Mononuclear cell (primary cell): ENCODE measurements at regions not wholly inside any gene's neighbourhood (a gene's known extent, or its start where the extent isn't known, plus 50 kb on each side); places are given as distances from the start of the nearest gene placed in this dataset.
"Not testable (repeated sequence)": the region's sequence is repeated elsewhere in the genome, so short reads cannot be mapped to it uniquely, and the experiment has no call there.

Experiments
- H3K27me3 ChIP-seq: 2 replicates; pipeline ENCODE4 v1.6.0; 2011; ENCODE audit warnings: low read length, control low read depth; ENCODE audit not compliant: insufficient read depth
- H3K4me1 ChIP-seq: 2 replicates; pipeline ENCODE4 v1.5.1; 2011; ENCODE audit warnings: mild to moderate bottlenecking, low read length, control low read depth; ENCODE audit not compliant: insufficient read depth
- H3K4me3 ChIP-seq: 2 replicates; pipeline ENCODE4 v1.5.1; 2011; ENCODE audit warnings: mild to moderate bottlenecking, low read length, moderate library complexity
- H3K9me3 ChIP-seq: 2 replicates; pipeline ENCODE4 v1.5.1; 2011; ENCODE audit warnings: low read depth, mild to moderate bottlenecking, control low read depth, low read length

- H3K4me1 ChIP-seq, result no peaks in the 10 kb centered on the region
- H3K27me3 ChIP-seq, result no peaks in the 10 kb centered on the region
- no peak overlapping the region for H3K4me3 ChIP-seq
- no peaks in the 10 kb centered on the region for H3K9me3 ChIP-seq
These were observed 311.8 kb upstream of the RGS6 start for GRCh38 chr14:71620401-71620800.

DNA sequence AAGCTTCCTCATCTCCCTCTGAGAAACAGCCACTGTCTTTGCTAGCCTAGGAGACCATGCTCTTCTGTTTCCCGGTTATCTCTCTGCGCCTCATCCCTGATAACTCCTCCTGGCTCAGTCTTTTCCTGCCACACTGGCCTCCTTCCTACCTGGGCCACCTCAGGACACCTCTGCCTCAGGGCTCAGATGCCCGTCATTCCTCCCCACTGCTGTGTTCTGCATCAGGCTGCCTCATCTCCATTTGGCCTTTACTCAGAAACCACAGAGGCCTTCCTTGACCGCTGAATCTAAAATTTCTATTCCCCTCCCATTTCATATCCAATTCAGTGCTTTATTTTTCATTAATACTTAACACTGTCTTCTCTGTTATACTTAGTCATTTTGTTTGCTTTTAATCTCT lies 311.0 kb upstream of the RGS6 start:
- Histone ChIP-seq H3K4me3 (no peak overlapping the region), H3K27me3 (no peaks in the 10 kb centered on the region), H3K9me3 (no peaks in the 10 kb centered on the region), H3K4me1 (no peaks in the 10 kb centered on the region)

- H3K4me1 ChIP-seq, result no peaks in the 10 kb centered on the region
- no peak overlapping the region for H3K4me3 ChIP-seq
- H3K9me3 ChIP-seq, result no peaks in the 10 kb centered on the region
- no peaks in the 10 kb centered on the region for H3K27me3 ChIP-seq
These were observed 310.1 kb upstream of the RGS6 start for GRCh38 chr14:71621980-71622605.

DNA sequence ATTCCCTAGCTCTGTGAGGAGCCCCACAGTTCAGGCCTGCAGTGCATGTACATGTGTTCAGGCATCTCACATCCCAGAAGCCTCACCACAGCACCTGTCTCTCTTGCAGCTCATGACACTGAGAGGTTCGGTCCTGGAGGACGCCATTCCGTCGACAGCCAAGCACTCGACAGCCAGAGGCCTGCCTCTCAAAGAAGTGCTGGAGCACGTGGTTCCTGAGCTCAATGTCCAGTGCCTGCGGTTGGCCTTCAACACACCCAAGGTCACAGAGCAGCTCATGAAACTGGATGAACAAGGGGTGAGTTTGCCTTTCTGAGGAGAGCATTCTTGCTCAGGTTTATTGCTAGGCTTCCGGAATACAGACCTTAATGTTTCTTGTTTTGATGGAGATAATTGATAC lies 308.3 kb upstream of the RGS6 start:
- Histone ChIP-seq H3K4me3 (no peak overlapping the region), H3K4me1 (no peaks in the 10 kb centered on the region), H3K27me3 (no peaks in the 10 kb centered on the region), H3K9me3 (no peaks in the 10 kb centered on the region)

GRCh38 chr14:71625175-71625574 lies 307.1 kb upstream of the RGS6 start:
- no peaks in the 10 kb centered on the region for H3K4me1 ChIP-seq
- no peaks in the 10 kb centered on the region for H3K27me3 ChIP-seq
- H3K9me3 ChIP-seq, result no peaks in the 10 kb centered on the region
- no peak overlapping the region for H3K4me3 ChIP-seq

GRCh38 chr14:71625891-71626701 lies 306.1 kb upstream of the RGS6 start:
- H3K9me3 ChIP-seq, result no peaks in the 10 kb centered on the region
- no peak overlapping the region for H3K4me3 ChIP-seq
- H3K4me1 ChIP-seq, result no peaks in the 10 kb centered on the region
- H3K27me3 ChIP-seq, result no peaks in the 10 kb centered on the region

- no peaks in the 10 kb centered on the region for H3K4me1 ChIP-seq
- H3K27me3 ChIP-seq, result no peaks in the 10 kb centered on the region
- no peaks in the 10 kb centered on the region for H3K9me3 ChIP-seq
- no peak overlapping the region for H3K4me3 ChIP-seq
These were observed 303.8 kb upstream of the RGS6 start for GRCh38 chr14:71628433-71628832.

- H3K4me1 ChIP-seq, result no peaks in the 10 kb centered on the region
These were observed 303.0 kb upstream of the RGS6 start for GRCh38 chr14:71629250-71629649.

DNA sequence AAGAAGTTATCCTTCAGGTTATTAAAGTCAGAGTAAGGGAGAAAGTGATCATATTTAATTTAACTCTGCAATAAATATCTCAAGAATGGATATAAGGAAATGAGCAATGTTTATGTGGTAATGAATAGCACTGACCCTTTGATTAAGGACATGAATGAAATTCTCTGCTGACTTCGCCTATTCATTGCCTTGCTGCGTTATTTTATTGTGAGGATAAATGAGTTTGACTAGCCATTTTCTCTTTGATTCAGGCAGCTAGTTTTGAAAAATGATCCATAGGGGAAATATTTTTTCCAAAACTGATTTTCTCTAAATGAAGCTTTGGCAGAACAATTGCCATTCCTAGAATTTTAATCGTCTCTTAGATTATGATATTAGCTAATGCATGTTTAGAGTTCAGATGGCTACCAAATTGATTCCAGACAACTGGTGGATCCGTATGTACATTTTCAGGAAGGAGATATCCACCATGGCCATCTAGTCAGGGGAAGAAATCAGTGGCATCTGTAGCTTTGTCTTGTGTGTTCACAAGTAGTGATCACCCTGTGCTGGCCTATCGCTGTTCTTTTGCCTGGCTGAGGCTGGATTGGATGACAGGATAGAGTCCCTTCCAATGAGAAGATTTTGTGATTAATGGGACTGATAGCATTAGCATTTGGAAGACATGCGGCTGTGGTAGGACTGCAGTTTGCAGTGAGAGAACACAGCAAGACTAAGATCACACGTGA lies 302.3 kb upstream of the RGS6 start:
- Histone ChIP-seq H3K4me1 (no peaks in the 10 kb centered on the region), H3K9me3 (no peaks in the 10 kb centered on the region), H3K4me3 (no peak overlapping the region), H3K27me3 (no peaks in the 10 kb centered on the region)

More at GRCh38 chr14:71629250-71629649, 303.0 kb upstream of the RGS6 start:
- no peaks in the 10 kb centered on the region for H3K9me3 ChIP-seq
- no peaks in the 10 kb centered on the region for H3K27me3 ChIP-seq
- no peak overlapping the region for H3K4me3 ChIP-seq

DNA sequence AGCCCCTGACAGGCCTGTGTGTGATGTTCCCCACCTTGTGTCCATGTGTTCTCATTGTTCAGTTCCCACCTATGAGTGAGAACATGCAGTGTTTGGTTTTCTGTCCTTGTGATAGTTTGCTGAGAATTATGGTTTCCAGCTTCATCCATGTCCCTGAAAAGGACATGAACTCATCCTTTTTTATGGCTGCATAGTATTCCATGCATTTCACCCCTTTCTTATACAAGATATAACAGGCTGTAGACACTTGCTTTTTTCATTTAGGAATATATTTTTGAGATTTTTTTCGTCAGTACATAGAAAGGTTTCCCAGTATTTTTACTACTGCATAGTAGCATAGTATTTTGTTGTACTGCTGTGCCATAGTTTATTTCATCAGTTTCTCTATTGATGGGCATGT lies 301.2 kb upstream of the RGS6 start:
- not testable (repeated sequence) for H3K27me3 ChIP-seq, H3K4me3 ChIP-seq, H3K9me3 ChIP-seq, H3K4me1 ChIP-seq

- Histone ChIP-seq H3K4me3 (no peak overlapping the region), H3K4me1 (no peaks in the 10 kb centered on the region), H3K9me3 (no peaks in the 10 kb centered on the region), H3K27me3 (no peaks in the 10 kb centered on the region)
These were observed 299.7 kb upstream of the RGS6 start for GRCh38 chr14:71632440-71632946.

DNA sequence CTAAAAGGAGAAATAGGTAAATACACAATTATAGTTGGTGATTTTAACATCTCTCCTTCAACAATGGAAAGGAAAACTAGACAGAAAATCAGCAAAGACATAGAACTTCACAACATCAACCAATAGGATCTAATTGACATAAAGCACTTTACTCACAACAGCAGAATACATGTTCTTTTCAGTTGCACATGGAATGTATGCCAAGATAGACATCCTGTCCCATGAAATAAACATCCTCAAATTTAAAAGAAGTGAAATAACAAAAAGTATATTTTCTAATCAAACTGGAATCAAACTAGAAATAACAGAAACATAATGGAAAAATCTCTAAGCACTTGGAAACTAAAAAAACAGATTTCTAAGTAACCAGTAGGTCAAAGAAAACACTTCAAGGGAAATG lies 296.2 kb upstream of the RGS6 start:
- Histone ChIP-seq H3K4me1 (no peaks in the 10 kb centered on the region), H3K27me3 (no peaks in the 10 kb centered on the region), H3K4me3 (no peak overlapping the region), H3K9me3 (no peaks in the 10 kb centered on the region)

DNA sequence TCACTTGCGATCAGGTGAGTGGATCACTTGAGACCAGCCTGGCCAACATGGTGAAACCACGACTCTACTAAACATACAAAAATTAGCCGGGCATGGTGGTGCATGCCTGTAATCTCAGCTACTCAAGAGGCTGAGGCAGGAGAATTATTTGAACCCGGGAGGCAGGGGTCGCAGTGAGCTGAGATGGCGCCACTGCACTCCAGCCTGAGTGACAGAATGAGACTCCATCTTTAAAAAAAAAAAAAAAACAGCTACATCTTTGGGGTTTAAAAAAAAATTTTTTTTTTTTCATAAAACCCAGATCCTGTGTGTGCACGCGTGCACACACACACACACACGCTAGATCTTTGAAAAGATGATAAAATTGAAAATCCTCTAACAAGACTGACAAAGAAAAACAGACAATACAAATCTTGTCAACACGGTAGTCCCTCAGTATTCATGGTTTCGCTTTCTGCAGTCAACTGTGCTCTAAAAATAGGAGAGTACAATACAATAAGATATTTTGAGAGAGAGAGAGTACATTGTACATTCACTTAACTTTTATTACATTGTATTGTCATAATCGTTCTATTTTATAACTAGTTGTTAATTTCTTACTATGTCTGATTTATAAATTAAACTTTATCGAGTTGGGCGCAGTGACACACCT lies 295.3 kb upstream of the RGS6 start:
- no peaks in the 10 kb centered on the region for H3K9me3 ChIP-seq
- H3K4me1 ChIP-seq, result no peaks in the 10 kb centered on the region
- no peaks in the 10 kb centered on the region for H3K27me3 ChIP-seq
- no peak overlapping the region for H3K4me3 ChIP-seq

- H3K27me3 ChIP-seq, result no peaks in the 10 kb centered on the region
- no peaks in the 10 kb centered on the region for H3K9me3 ChIP-seq
- no peak overlapping the region for H3K4me3 ChIP-seq
- no peaks in the 10 kb centered on the region for H3K4me1 ChIP-seq
These were observed 293.6 kb upstream of the RGS6 start for GRCh38 chr14:71638523-71639196.
